HEK293 (cell line): ENCODE measurements at regions not wholly inside any gene's neighbourhood (a gene's known extent, or its start where the extent isn't known, plus 50 kb on each side); places are given as distances from the start of the nearest gene placed in this dataset.

Experiments
- SALL2 ChIP-seq: fragments of 450-650 bp; formaldehyde crosslinking; IDR thresholded peaks from 2 replicates; pipeline ENCODE4 v1.5.0; 2017; ENCODE audit warnings: missing biosample characterization, mild to moderate bottlenecking, missing genetic modification characterization, borderline replicate concordance
- YY1 ChIP-seq: fragments of 450-650 bp; formaldehyde crosslinking; IDR thresholded peaks from 2 replicates; pipeline ENCODE4 v1.5.1; 2018; ENCODE audit warnings: missing biosample characterization, missing genetic modification characterization
- ZNF138 ChIP-seq: fragments of 450-650 bp; formaldehyde crosslinking; IDR thresholded peaks from 2 replicates; pipeline ENCODE4 v1.5.1; 2016; ENCODE audit warnings: missing biosample characterization, missing genetic modification characterization, borderline replicate concordance
- ZNF292 ChIP-seq: fragments of 450-650 bp; formaldehyde crosslinking; IDR thresholded peaks from 2 replicates; pipeline ENCODE4 v1.5.1; 2016; ENCODE audit warnings: low read depth, missing biosample characterization, missing genetic modification characterization, borderline replicate concordance
- ZNF510 ChIP-seq: fragments of 450-650 bp; formaldehyde crosslinking; IDR thresholded peaks from 2 replicates; pipeline ENCODE4 v1.5.1; 2018; ENCODE audit warnings: mild to moderate bottlenecking, missing genetic modification characterization, missing biosample characterization; ENCODE audit not compliant: insufficient replicate concordance
- ZNF561 ChIP-seq: fragments of 450-650 bp; IDR thresholded peaks from 2 replicates; pipeline ENCODE4 v1.5.1; 2018; ENCODE audit warnings: missing biosample characterization, missing genetic modification characterization, borderline replicate concordance
- TF ChIP-seq, protein P1 (sequence below): fragments of 450-650 bp; formaldehyde crosslinking; IDR thresholded peaks from 2 replicates; pipeline ENCODE4 v1.5.1; 2016; ENCODE audit warnings: missing biosample characterization, missing genetic modification characterization
- TF ChIP-seq, protein P2 (sequence below): fragments of 450-650 bp; formaldehyde crosslinking; IDR thresholded peaks from 2 replicates; pipeline ENCODE4 v1.5.1; 2017; ENCODE audit warnings: missing biosample characterization, missing genetic modification characterization

DNA sequence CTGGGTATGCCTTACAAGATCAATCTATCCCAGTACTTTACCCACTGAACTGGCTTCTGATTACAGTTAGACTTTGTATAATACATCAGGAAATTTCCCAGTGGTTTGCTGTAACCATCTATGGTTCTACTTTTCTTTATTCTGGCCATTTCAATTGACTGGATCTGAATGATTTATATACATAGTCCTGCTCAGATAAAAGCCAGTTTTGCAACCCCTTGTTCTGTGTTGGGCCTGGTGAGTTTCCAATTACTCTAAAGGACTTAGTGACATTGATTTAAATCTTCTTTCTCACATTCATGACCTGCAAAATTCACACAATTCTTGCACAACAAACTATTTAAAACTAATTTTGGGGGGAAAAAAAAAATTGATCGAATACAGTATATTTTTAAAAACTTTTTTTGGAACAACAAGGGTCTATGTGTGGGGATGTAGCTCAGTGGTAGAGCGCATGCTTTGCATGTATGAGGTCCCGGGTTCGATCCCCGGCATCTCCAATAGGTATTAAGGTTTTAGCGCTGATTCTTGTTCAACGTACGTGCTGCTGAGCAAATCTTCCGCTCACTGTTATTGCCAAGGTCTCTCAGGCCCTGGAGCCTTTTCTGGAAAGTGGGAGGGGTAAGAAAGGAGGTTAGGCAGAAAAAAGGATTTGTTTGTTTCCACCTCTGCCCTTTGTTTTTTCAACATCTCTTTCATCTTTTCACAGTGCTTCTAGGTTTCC, 117.5 kb downstream of the GPX5 start:
- TF ChIP-seq SALL2 (no peak), ZNF292 (tag by site-specific recombination) (no peak), ZNF561 (tag by site-specific recombination) (peak; percentile 94), YY1 (no peak), ZNF138 (tag by site-specific recombination) (no peak), ZNF510 (tag by site-specific recombination) (peak; percentile 87)
- TF ChIP-seq, protein P1, sequence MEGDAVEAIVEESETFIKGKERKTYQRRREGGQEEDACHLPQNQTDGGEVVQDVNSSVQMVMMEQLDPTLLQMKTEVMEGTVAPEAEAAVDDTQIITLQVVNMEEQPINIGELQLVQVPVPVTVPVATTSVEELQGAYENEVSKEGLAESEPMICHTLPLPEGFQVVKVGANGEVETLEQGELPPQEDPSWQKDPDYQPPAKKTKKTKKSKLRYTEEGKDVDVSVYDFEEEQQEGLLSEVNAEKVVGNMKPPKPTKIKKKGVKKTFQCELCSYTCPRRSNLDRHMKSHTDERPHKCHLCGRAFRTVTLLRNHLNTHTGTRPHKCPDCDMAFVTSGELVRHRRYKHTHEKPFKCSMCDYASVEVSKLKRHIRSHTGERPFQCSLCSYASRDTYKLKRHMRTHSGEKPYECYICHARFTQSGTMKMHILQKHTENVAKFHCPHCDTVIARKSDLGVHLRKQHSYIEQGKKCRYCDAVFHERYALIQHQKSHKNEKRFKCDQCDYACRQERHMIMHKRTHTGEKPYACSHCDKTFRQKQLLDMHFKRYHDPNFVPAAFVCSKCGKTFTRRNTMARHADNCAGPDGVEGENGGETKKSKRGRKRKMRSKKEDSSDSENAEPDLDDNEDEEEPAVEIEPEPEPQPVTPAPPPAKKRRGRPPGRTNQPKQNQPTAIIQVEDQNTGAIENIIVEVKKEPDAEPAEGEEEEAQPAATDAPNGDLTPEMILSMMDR (tag by site-specific recombination), result no peak
- TF ChIP-seq, protein P2, sequence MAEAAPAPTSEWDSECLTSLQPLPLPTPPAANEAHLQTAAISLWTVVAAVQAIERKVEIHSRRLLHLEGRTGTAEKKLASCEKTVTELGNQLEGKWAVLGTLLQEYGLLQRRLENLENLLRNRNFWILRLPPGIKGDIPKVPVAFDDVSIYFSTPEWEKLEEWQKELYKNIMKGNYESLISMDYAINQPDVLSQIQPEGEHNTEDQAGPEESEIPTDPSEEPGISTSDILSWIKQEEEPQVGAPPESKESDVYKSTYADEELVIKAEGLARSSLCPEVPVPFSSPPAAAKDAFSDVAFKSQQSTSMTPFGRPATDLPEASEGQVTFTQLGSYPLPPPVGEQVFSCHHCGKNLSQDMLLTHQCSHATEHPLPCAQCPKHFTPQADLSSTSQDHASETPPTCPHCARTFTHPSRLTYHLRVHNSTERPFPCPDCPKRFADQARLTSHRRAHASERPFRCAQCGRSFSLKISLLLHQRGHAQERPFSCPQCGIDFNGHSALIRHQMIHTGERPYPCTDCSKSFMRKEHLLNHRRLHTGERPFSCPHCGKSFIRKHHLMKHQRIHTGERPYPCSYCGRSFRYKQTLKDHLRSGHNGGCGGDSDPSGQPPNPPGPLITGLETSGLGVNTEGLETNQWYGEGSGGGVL (tag by site-specific recombination), result no peak
